ENCODE measurements at regions not wholly inside any gene's neighbourhood (a gene's known extent, or its start where the extent isn't known, plus 50 kb on each side); places are given as distances from the start of the nearest gene placed in this dataset.

DNA sequence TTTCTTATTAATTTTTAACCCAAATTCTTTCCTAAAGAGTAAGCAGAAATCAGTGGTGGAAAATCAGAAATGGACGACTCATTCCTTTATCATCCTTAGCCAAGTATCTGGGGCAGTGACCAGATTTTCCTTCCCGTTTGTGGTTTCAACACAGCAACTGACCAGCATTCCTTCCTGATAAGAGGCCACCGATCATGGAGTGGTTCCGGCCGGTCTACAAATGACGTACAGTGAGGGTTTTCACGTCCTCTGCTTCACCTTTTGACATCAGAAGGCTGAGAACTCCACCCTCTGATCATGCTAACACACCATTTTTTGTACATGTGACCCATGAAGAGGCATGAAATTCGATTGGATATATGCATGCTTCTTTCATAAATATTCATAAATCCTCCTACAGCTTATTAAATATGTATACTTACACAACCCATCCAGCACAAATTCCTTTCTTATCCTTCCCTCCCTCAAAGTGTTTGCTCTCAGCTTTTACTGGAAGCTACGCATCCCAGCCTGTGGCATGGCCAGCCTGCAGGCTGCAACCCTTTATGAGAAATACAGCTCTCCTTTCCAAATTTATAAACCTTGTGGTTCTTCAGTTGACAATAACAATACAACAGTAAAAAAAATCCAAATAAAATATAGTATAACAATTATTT is 173.0 kb upstream of the CASK start:
- DNase-seq (ENCODE audit: low spot score): peak; percentile 75

DNA sequence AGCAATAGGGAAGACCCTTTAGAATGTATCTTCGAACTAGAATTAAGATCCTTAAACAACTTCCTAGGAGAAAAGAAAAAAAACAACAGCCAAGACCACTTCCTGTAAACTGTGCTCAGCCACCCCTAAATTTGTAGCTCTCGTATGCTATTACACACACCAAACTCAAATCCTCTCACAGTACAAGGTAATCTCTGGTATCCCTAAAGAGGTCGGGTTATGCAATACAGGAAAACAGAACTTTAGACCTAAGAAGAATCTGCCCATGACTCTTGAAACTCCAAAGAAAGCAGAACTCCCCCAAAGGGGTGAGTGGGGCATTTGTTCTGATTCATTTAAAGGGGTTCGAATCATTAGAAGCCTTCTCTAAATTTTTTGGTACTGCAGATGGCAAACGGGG is 170.9 kb upstream of the CASK start:
- no peak for DNase-seq (ENCODE audit: low spot score)

GRCh38 chrX:42093756-42094155 is 170.4 kb upstream of the CASK start:
- DNase-seq (ENCODE audit: low spot score): no peak

DNA sequence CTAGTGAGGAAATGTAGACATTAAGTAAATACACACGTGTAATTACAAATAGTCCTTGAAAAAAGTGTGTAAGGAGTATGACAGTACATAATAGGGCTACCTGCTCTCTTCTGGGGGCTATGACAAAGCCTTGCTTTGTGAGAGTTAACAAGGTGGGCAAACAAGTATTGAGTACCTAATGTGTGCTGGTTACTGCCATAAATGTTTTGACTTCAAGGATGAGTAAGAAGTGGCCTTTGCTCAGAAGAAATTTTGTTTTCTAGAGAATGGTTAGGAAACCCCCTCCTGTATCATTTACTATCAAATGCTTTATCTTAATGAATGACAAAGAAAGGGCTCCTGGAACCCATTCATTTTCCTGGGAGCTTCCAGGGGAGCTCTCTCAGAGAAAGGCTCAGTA is 167.0 kb upstream of the CASK start:
- DNase-seq (ENCODE audit: low spot score): no peak

GRCh38 chrX:42089031-42089430 is 165.7 kb upstream of the CASK start:
- DNase-seq (ENCODE audit: low spot score): no peak

DNA sequence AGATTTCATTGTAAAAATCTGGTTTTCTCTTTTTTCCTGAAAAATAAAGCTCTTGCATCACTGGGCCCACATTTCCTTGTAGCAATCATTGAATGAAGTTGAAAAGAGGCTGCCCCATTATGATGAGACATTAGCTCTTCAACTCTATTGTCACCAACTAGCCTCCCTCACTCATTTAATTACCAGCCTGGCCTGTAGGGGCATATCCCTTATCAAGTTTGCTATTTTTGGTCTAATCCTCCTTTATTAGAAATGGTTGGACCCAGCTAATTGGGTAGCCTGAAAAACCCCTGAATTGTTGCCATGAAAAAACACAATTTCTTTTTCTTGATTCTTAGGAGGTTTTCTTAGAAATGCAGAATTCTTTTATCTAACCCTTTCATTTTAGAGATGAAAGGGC is 164.6 kb upstream of the CASK start:
- DNase-seq (ENCODE audit: low spot score): no peak

DNA sequence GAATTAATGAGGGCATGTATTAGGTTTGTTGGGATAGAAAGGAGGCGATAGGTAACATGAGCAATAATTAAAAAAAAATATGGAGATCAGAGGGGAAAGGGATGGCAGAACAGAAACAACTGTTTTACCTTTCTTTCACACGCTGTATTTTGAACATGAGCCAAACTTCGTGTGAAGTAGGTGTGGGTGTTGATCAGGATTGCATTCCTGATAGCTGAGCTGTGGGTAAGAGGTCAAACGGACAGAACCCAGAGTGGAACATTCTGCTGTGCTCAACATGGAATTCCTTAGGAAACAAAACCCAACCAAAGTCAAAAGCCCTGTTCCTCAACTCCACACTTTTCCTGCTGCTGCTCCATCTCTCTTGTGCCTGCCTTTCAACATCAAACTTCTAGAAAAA is 162.5 kb upstream of the CASK start:
- DNase-seq (ENCODE audit: low spot score): no peak

GRCh38 chrX:42079968-42080367 is 156.6 kb upstream of the CASK start:
- peak; percentile 28 for DNase-seq (ENCODE audit: low spot score)

DNA sequence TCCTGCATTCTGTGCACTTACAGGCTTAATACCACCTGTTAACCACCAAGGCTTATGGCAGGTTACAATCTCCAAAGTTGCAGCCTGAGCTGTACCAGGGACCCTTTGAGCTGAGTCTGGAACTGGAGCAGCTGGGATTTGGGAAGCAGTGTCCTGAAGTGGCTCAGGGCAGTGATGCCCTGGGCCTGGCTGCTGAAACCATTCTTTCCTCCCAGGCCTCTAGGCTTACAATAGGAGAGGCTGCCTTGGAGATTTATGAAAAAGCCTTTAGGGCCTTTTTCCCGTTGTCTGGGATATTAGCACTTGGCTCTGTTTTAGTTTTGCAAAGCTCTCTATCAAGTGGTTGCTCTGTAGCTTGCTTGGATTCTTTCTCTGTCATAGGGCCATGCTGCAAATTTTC is 154.3 kb upstream of the CASK start:
- no peak for DNase-seq (ENCODE audit: low spot score)

GRCh38 chrX:42075032-42075431 is 151.7 kb upstream of the CASK start:
- DNase-seq (ENCODE audit: low spot score): no peak

- no peak for DNase-seq (ENCODE audit: low spot score)
Measured at GRCh38 chrX:42073448-42073847, 150.1 kb upstream of the CASK start.

GRCh38 chrX:42070866-42071265 is 147.5 kb upstream of the CASK start:
- DNase-seq (ENCODE audit: low spot score): peak; percentile 9

DNA sequence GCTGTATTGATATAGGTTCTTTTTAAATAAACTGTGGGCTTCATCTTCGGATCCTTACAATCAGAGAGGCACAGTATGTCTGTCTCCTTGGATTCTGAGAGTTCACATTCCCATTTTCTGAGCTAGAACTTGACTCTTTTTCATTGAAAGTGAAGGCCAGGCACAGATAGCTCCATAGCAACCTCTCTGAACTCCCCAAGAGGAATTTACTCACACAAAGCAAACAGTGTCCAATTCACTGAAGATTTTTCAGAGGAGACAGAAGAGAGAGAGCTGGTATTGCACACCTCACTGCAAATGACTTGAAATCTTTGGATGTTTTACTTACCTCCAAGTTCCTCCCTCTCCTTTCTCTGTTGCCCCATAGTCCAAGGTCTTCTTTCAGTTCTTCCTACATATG is 130.9 kb upstream of the CASK start:
- no peak for DNase-seq (ENCODE audit: low spot score)

DNA sequence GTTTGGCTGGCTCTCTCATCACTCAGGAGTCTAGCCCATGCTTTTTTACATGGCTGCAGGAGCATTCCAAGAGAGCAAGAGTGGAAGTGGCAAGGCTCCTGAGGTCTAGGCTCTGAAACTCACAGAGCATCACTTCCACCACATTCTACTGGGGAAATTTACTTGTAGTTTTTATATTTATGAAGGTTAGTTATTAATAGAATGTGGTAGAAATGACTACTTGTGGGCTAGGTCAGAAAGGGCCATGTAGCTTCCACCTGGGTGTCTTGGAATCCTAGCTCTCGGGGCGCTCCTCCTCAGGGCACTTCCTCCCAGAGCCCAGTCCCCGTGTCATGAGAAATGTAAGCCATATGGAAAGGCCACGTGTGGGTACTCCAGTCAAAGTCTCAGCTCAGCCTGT is 127.0 kb upstream of the CASK start:
- DNase-seq (ENCODE audit: low spot score): no peak

DNA sequence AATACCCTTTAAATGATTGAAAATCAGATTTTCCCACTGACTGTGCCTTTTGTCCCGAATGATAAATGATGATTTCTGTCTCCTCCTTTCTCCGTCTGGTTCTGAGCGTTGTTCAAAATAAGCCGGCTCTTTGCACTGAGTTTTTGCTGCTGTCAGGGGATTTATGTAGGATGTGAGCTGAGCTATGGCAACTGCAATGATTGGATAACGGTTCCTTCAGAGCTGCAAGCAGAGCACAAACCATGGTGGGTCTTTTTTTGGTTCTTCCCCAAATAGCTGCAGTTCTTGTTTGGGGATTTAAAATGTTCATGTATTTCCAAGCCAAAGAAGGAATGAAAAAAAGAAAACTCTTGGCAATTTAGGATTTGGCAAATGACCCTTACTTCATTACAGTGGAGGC is 124.5 kb upstream of the CASK start:
- DNase-seq (ENCODE audit: low spot score): no peak

DNA sequence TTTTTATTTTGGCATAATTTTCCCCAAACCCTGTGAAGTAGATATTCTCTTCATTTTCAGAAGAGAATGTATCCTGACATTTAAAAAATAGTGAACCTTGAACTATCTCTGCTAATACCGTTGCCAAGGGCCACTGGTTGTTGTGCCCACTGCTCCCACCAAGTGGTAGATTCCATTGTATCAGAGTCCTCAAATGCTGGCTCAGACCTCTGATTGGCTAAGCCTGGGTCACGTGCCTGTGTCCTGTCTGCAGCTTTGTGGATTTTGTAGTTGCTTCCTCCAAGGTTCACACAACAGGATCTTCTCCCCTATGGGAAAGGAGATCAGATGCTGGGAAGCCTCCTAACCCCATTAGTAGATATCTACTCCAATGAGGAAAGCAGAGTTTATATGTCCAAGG is 104.8 kb upstream of the CASK start:
- DNase-seq (ENCODE audit: low spot score): no peak

DNA sequence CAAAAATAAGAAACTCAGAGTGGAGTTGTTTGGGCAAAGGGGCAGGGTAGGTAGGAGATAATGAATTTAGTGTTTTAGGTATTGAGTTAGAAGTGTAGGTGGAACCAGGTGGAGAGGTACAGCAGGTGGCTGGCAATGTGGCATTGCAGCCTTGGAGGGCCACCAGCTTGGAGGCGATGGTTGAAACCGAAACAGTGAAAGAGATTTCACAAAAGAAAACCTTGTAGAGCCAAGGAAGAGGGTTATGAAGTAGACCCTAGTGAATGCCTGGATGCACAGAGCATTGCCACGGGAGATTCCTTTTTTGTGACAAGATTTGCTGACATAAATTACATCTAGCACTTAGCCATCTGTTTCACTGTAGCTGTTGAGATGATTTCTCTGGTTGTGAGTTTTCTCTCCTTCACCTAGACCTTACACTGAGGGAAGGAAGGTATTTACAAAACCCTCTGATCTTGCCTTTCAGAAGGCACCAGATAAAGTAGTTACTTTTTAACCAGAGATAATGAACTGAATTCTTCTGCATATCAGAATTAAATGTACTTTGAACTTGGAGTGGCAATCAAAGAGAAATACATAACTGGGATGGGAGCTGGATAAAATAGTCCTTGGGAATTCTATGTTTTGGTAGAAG is 104.1 kb upstream of the CASK start:
- no peak for DNase-seq (ENCODE audit: low spot score)

DNA sequence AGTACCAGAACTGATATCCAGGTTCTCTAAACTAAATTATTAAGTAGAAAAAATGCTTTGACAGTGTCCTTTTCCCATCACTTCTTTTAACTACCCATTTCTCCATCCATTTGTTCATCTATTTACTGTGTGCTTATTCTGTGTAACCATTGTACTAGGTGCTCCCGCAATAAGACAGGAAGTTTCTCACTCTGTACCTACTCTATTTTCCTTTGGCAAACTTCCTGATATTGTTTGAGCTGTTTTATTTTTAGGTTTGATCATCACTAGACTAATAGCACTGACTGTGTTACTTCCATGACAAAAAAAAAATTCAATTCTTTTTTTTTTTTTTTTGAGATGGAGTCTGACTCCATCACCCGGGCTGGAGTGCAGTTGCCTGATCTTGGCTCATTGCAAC is 102.5 kb upstream of the CASK start:
- no peak for DNase-seq (ENCODE audit: low spot score)

DNA sequence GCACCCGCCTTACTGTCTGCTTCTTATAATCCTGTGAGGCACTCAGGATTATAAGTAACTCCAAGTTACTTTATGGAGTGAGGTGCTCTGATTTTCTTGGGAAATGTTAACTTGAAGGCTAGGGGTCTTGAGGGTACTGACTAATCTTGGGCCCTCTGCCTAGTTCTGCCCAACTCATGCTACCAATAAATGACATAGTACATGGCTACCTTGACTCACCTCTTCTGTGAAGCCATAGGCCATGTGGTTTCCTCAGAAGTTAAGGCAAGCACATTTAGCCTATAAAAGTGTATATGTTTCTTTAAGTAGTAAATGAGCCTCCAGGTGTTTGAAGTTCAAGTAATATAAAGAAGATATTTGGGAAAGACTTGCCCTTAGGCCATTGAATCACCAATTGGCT is 99.8 kb upstream of the CASK start:
- DNase-seq (ENCODE audit: low spot score): no peak

GRCh38 chrX:42022158-42022557 is 98.8 kb upstream of the CASK start:
- no peak for DNase-seq (ENCODE audit: low spot score)

DNA sequence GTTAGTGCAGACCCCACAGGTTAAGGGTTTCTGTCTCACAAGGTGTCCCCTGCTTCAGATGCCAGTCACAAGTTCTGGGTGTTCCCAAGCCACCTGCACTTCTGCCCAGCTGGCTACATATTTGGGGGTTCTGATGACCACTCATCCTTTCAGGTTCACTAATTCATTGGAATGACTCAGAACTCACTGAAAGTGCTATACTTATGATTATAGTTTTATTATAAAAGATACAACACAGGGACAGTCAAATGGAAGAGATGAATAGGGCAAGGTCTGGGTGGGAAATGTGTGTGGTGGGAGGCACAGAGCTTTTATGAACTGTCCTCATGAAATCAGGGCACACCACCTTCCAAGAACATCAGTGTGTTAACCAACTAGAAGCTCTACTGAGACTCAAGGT is 97.7 kb upstream of the CASK start:
- no peak for DNase-seq (ENCODE audit: low spot score)

- DNase-seq (ENCODE audit: low spot score): no peak
Measured at GRCh38 chrX:42020225-42020624, 96.9 kb upstream of the CASK start.

GRCh38 chrX:42017971-42018370 is 94.6 kb upstream of the CASK start:
- DNase-seq (ENCODE audit: low spot score): no peak

GRCh38 chrX:42000836-42001235 is 77.5 kb upstream of the CASK start:
- no peak for DNase-seq (ENCODE audit: low spot score)

Data from AG08395 (cell line).